ENCODE measurements at regions not wholly inside any gene's neighbourhood (a gene's known extent, or its start where the extent isn't known, plus 50 kb on each side); places are given as distances from the start of the nearest gene placed in this dataset.

DNA sequence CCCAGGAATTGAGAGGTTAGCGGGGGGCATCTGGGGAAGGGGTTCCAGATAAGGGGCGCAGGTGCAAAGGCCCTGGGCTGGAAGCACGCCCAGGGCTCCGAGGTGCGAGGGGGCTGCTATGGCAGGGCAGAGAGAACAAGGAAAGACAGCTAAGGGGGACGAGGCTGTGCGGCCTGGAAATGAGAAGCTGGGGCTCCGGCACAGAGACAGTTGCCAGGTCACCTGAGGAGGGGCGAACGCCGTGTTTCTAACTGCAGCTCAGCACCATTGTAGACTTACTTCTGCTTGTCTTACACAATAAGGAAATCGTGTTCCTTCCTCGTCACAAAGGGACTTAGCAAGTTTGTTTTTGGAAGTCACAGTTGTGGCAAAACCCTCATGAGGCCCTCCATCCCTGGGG lies 68.9 kb upstream of the TBXT start:
- no peak for TF ChIP-seq CHD2 (IDR thresholded peaks at IDR 0.05; ENCODE audit: borderline replicate concordance, low read depth, low read length)
- no peak for TF ChIP-seq POLR2AphosphoS5 (IDR thresholded peaks at IDR 0.05; ENCODE audit: low read length)
- TF ChIP-seq TCF7 (IDR thresholded peaks at IDR 0.05; ENCODE audit: borderline replicate concordance) = no peak
- no peak for TF ChIP-seq CREM (IDR thresholded peaks at IDR 0.05; ENCODE audit: low read depth)
- TF ChIP-seq BACH1 (IDR thresholded peaks at IDR 0.05; ENCODE audit: borderline replicate concordance) = no peak
- TF ChIP-seq TARDBP (IDR thresholded peaks at IDR 0.05; ENCODE audit: borderline replicate concordance) = no peak
- TF ChIP-seq, protein P1, sequence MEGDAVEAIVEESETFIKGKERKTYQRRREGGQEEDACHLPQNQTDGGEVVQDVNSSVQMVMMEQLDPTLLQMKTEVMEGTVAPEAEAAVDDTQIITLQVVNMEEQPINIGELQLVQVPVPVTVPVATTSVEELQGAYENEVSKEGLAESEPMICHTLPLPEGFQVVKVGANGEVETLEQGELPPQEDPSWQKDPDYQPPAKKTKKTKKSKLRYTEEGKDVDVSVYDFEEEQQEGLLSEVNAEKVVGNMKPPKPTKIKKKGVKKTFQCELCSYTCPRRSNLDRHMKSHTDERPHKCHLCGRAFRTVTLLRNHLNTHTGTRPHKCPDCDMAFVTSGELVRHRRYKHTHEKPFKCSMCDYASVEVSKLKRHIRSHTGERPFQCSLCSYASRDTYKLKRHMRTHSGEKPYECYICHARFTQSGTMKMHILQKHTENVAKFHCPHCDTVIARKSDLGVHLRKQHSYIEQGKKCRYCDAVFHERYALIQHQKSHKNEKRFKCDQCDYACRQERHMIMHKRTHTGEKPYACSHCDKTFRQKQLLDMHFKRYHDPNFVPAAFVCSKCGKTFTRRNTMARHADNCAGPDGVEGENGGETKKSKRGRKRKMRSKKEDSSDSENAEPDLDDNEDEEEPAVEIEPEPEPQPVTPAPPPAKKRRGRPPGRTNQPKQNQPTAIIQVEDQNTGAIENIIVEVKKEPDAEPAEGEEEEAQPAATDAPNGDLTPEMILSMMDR (IDR thresholded peaks at IDR 0.05 in 2 of 3, conservative IDR thresholded peaks at IDR 0.05 in 1 of 3; ENCODE audit: control insufficient read depth in 2 of 3, extremely low read depth in 1 of 3, insufficient read depth in 1 of 3, low read depth in 3 of 3, low read length in 3 of 3) = no peak
- TF ChIP-seq EZH2 (IDR thresholded peaks at IDR 0.05; ENCODE audit: borderline replicate concordance, control insufficient read depth, low read depth, low read length) = no peak
- TF ChIP-seq NR2C2 (IDR thresholded peaks at IDR 0.05; ENCODE audit: borderline replicate concordance, control insufficient read depth, insufficient read length, low read depth) = no peak
- TF ChIP-seq POLR2A (IDR thresholded peaks at IDR 0.05; ENCODE audit: low read depth, low read length) = no peak
- TF ChIP-seq, protein P2, sequence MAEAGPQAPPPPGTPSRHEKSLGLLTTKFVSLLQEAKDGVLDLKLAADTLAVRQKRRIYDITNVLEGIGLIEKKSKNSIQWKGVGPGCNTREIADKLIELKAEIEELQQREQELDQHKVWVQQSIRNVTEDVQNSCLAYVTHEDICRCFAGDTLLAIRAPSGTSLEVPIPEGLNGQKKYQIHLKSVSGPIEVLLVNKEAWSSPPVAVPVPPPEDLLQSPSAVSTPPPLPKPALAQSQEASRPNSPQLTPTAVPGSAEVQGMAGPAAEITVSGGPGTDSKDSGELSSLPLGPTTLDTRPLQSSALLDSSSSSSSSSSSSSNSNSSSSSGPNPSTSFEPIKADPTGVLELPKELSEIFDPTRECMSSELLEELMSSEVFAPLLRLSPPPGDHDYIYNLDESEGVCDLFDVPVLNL (IDR thresholded peaks at IDR 0.05; ENCODE audit: low read depth, low read length) = no peak
